ENCODE measurements at regions not wholly inside any gene's neighbourhood (a gene's known extent, or its start where the extent isn't known, plus 50 kb on each side); places are given as distances from the start of the nearest gene placed in this dataset.
"Not testable (repeated sequence)": the region's sequence is repeated elsewhere in the genome, so short reads cannot be mapped to it uniquely, and the experiment has no call there.

- Histone ChIP-seq H3K9me3 (ENCODE audit: control insufficient read depth, insufficient read depth, low read depth, low read length) (no peaks in the 10 kb centered on the region), H3K4me1 (ENCODE audit: control insufficient read depth, insufficient read depth, low read length) (no peaks in the 10 kb centered on the region), H3K27ac (ENCODE audit: low read length) (no peak overlapping the region), H3K4me3 (ENCODE audit: low read depth in 2 of 2, low read length in 2 of 2) (no peak overlapping the region), H3K36me3 (ENCODE audit: control insufficient read depth, insufficient read depth, low read length) (no peaks in the 10 kb centered on the region), H3K27me3 (ENCODE audit: control insufficient read depth, insufficient read depth, low read length) (no peaks in the 10 kb centered on the region)
- intact Hi-C loops (cut with micrococcal nuclease; ENCODE audit: unreplicated experiment) (no loop called here), in situ Hi-C loops (cut with HindIII; ENCODE audit: low pct_unique_long_range_greater_than_20kb, low sequenced_read_pairs) (no loop called here)
- ATAC-seq (no peak), DNase-seq (ENCODE audit: low read depth, low spot score) (no peak)
- ChIA-PET CTCF (no interaction called here), POLR2A (no interaction called here)
- BruUV-seq (replicated peaks): no TSS peak
- TF ChIP-seq POLR2AphosphoS5 (IDR thresholded peaks at IDR 0.05; ENCODE audit: low read depth, low read length): no peak
- no peak for TF ChIP-seq CTCF (IDR thresholded peaks at IDR 0.05)
- TF ChIP-seq SIN3A (IDR thresholded peaks at IDR 0.05; ENCODE audit: borderline replicate concordance, insufficient read depth, low read depth, low read length): no peak
- no peak for TF ChIP-seq TCF7L2 (IDR thresholded peaks at IDR 0.05; ENCODE audit: low read depth, low read length)
- TF ChIP-seq, protein P1, sequence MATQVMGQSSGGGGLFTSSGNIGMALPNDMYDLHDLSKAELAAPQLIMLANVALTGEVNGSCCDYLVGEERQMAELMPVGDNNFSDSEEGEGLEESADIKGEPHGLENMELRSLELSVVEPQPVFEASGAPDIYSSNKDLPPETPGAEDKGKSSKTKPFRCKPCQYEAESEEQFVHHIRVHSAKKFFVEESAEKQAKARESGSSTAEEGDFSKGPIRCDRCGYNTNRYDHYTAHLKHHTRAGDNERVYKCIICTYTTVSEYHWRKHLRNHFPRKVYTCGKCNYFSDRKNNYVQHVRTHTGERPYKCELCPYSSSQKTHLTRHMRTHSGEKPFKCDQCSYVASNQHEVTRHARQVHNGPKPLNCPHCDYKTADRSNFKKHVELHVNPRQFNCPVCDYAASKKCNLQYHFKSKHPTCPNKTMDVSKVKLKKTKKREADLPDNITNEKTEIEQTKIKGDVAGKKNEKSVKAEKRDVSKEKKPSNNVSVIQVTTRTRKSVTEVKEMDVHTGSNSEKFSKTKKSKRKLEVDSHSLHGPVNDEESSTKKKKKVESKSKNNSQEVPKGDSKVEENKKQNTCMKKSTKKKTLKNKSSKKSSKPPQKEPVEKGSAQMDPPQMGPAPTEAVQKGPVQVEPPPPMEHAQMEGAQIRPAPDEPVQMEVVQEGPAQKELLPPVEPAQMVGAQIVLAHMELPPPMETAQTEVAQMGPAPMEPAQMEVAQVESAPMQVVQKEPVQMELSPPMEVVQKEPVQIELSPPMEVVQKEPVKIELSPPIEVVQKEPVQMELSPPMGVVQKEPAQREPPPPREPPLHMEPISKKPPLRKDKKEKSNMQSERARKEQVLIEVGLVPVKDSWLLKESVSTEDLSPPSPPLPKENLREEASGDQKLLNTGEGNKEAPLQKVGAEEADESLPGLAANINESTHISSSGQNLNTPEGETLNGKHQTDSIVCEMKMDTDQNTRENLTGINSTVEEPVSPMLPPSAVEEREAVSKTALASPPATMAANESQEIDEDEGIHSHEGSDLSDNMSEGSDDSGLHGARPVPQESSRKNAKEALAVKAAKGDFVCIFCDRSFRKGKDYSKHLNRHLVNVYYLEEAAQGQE (IDR thresholded peaks at IDR 0.05; ENCODE audit: insufficient read depth in 1 of 2, low read depth in 2 of 2, low read length in 1 of 2): no peak
Observed at GRCh38 chr20:24853916-24854315, 95.2 kb upstream of the CST7 start.

GRCh38 chr20:24855848-24856247 is 93.2 kb upstream of the CST7 start:
- no peaks in the 10 kb centered on the region for H3K27me3 ChIP-seq (ENCODE audit: control insufficient read depth, insufficient read depth, low read length)
- in situ Hi-C loops (cut with HindIII; ENCODE audit: low pct_unique_long_range_greater_than_20kb, low sequenced_read_pairs) (no loop called here), intact Hi-C loops (cut with micrococcal nuclease; ENCODE audit: unreplicated experiment) (no loop called here)
- H3K36me3 ChIP-seq (ENCODE audit: control insufficient read depth, insufficient read depth, low read length): no peaks in the 10 kb centered on the region
- ChIA-PET POLR2A (no interaction called here), CTCF (no interaction called here)
- no peak overlapping the region for H3K4me3 ChIP-seq (ENCODE audit: low read depth in 2 of 2, low read length in 2 of 2)
- no peaks in the 10 kb centered on the region for H3K9me3 ChIP-seq (ENCODE audit: control insufficient read depth, insufficient read depth, low read depth, low read length)
- BruUV-seq (replicated peaks): no TSS peak
- DNase-seq (ENCODE audit: low read depth, low spot score) (no peak), ATAC-seq (no peak)
- TF ChIP-seq, protein P1 (IDR thresholded peaks at IDR 0.05; ENCODE audit: insufficient read depth in 1 of 2, low read depth in 2 of 2, low read length in 1 of 2): no peak
- TF ChIP-seq TCF7L2 (IDR thresholded peaks at IDR 0.05; ENCODE audit: low read depth, low read length): no peak
- no peak for TF ChIP-seq CTCF (IDR thresholded peaks at IDR 0.05)
- TF ChIP-seq POLR2AphosphoS5 (IDR thresholded peaks at IDR 0.05; ENCODE audit: low read depth, low read length): no peak
- no peak for TF ChIP-seq SIN3A (IDR thresholded peaks at IDR 0.05; ENCODE audit: borderline replicate concordance, insufficient read depth, low read depth, low read length)
- H3K4me1 ChIP-seq (ENCODE audit: control insufficient read depth, insufficient read depth, low read length): no peaks in the 10 kb centered on the region
- no peak overlapping the region for H3K27ac ChIP-seq (ENCODE audit: low read length)

- POLR2A ChIA-PET; H3K27me3 ChIP-seq (ENCODE audit: control insufficient read depth, insufficient read depth, low read length); BruUV-seq (replicated peaks); H3K4me1 ChIP-seq (ENCODE audit: control insufficient read depth, insufficient read depth, low read length); intact Hi-C loops (cut with micrococcal nuclease; ENCODE audit: unreplicated experiment); in situ Hi-C loops (cut with HindIII; ENCODE audit: low pct_unique_long_range_greater_than_20kb, low sequenced_read_pairs); H3K4me3 ChIP-seq (ENCODE audit: low read depth in 2 of 2, low read length in 2 of 2); CTCF ChIA-PET; H3K27ac ChIP-seq (ENCODE audit: low read length); H3K36me3 ChIP-seq (ENCODE audit: control insufficient read depth, insufficient read depth, low read length); H3K9me3 ChIP-seq (ENCODE audit: control insufficient read depth, insufficient read depth, low read depth, low read length); ATAC-seq; DNase-seq (ENCODE audit: low read depth, low spot score): not testable (repeated sequence)
Observed at GRCh38 chr20:24858500-24858899, 90.6 kb upstream of the CST7 start.
